Adrenal gland (tissue), 9 donors: ENCODE measurements at regions not wholly inside any gene's neighbourhood (a gene's known extent, or its start where the extent isn't known, plus 50 kb on each side); places are given as distances from the start of the nearest gene placed in this dataset.

ENCODE experiments used
- DNase-seq, 7 donors: peaks; one replicate each; pipeline ENCODE4 v3.0.0-alpha.2; 2019 to 2020
- H3K27ac ChIP-seq, 5 donors: fragments of 200-600 bp; sonication (generic) in 4 of 5; 1 replicate in 3 of 5; 2 replicates in 2 of 5; pipeline versions ENCODE4 v1.5.1 to v1.8.0; 2016 to 2020; ENCODE audit warnings: mild to moderate bottlenecking in 1 of 5
- H3K27me3 ChIP-seq: fragments of 200-600 bp; 2 replicates; pipeline ENCODE4 v1.8.0; 2021
- H3K36me3 ChIP-seq, 2 donors: fragments of 200-600 bp; replicated peaks in 1 of 2; 1 replicate in 1 of 2; 2 replicates in 1 of 2; pipeline versions ENCODE4 v1.5.1 to v1.8.0; 2018 to 2022
- H3K4me1 ChIP-seq, 2 donors: fragments of 200-600 bp; replicated peaks in 1 of 2; 1 replicate in 1 of 2; 2 replicates in 1 of 2; pipeline versions ENCODE4 v1.5.1 to v1.8.0; 2018 to 2021
- H3K4me3 ChIP-seq, 4 donors: fragments of 200-600 bp; sonication (generic) in 3 of 4; one replicate each; pipeline ENCODE4 v1.5.1; 2016 to 2018
- H3K9me3 ChIP-seq, 3 donors: fragments of 200-600 bp; sonication (generic) in 1 of 3; replicated peaks in 1 of 3; 1 replicate in 2 of 3; 2 replicates in 1 of 3; pipeline versions ENCODE4 v1.5.1 to v1.8.0; 2016 to 2021
- CTCF ChIP-seq, 6 experiments: fragments of 450-650 bp in 4 of 6; fragments of 200-600 bp in 2 of 6; sonication (generic) in 1 of 6; IDR thresholded peaks; 1 replicate in 5 of 6; 2 replicates in 1 of 6; pipeline versions ENCODE4 v1.5.1 to v1.8.0; 2016 to 2021; ENCODE audit warnings: antibody characterized with exemption in 6 of 6, mild to moderate bottlenecking in 2 of 6, moderate library complexity in 1 of 6
- POLR2A ChIP-seq, 2 donors: fragments of 450-650 bp; IDR thresholded peaks; one replicate each; pipeline ENCODE4 v1.6.1; 2017; ENCODE audit warnings: antibody characterized with exemption in 2 of 2, mild to moderate bottlenecking in 2 of 2, moderate library complexity in 1 of 2
- WGBS, 4 donors: extraction: QIAGEN DNeasy Blood & Tissue Kit in 2 of 4; methylation state at CpG; one replicate each; pipeline versions ENCODE4 v1.1.5 to v1.1.7; 2013 to 2017; 5-methylcytosine and 5-hydroxymethylcytosine counted together
- intact Hi-C, 2 donors: fragments of 100-400 bp; cut with DNase I; formaldehyde crosslinking; loops; one replicate each; pipeline versions ENCODE4 v1.14.1 to v1.15.0; 2022 to 2023
- donor health status: healthy with polysubstance abuse.
- donor health status: Bipolar disorder and iron deficiency.
- donor health status: DM: yes; HTN: yes; CAD: no.
- donor health status: DM: no; HTN: no; CAD: no.
- donor health status: DM: no; HTN: no; CAD: no.

GRCh38 chr11:70802185-70802584, 403.9 kb downstream of the CTTN start:
- Histone ChIP-seq H3K27ac (no peak overlapping the region), H3K4me3 (no peak overlapping the region), H3K4me1 (no peaks in the 10 kb centered on the region), H3K36me3 (no peaks in the 10 kb centered on the region), H3K27me3 (no peaks in the 10 kb centered on the region), H3K9me3 (no peaks in the 10 kb centered on the region)
- no peak for DNase-seq
- TF ChIP-seq POLR2A (IDR thresholded peaks at IDR 0.05) (no peak), CTCF (IDR thresholded peaks at IDR 0.05) (no peak)
- intact Hi-C loops: no loop called here
- 93 to 97% (median 96%) methylated on average over 6 to 8 of the region's 8 CpGs for WGBS, 4 donors

- no peaks in the 10 kb centered on the region for H3K36me3 ChIP-seq
- intact Hi-C loops: no loop called here
- no peaks in the 10 kb centered on the region for H3K4me1 ChIP-seq
- H3K4me3 ChIP-seq: no peak overlapping the region
- H3K9me3 ChIP-seq: no peaks in the 10 kb centered on the region
- TF ChIP-seq POLR2A (IDR thresholded peaks at IDR 0.05) (no peak), CTCF (IDR thresholded peaks at IDR 0.05) (no peak)
- H3K27ac ChIP-seq: no peak overlapping the region
- H3K27me3 ChIP-seq: no peaks in the 10 kb centered on the region
- DNase-seq: no peak
- WGBS, 4 donors: 57 to 63% (median 62%) methylated on average over 19 to 24 of the region's 24 CpGs
Measured at GRCh38 chr11:70804139-70804837, 406.0 kb downstream of the CTTN start.

- DNase-seq: no peak
- Histone ChIP-seq H3K36me3 (no peaks in the 10 kb centered on the region), H3K4me1 (no peaks in the 10 kb centered on the region), H3K27ac (no peak overlapping the region), H3K27me3 (no peaks in the 10 kb centered on the region), H3K9me3 (no peaks in the 10 kb centered on the region), H3K4me3 (no peak overlapping the region)
- TF ChIP-seq CTCF (IDR thresholded peaks at IDR 0.05): no peak
- TF ChIP-seq POLR2A (IDR thresholded peaks at IDR 0.05): no peak
- intact Hi-C loops: no loop called here
- WGBS, 4 donors: 87 to 91% (median 89%) methylated on average over 7 of the region's 7 CpGs
Measured at GRCh38 chr11:70805243-70805642, 406.9 kb downstream of the CTTN start.

GRCh38 chr11:70805971-70806370, 407.6 kb downstream of the CTTN start:
- Histone ChIP-seq H3K27ac (no peak overlapping the region), H3K27me3 (no peaks in the 10 kb centered on the region), H3K4me3 (no peak overlapping the region), H3K9me3 (no peaks in the 10 kb centered on the region), H3K4me1 (no peaks in the 10 kb centered on the region), H3K36me3 (no peaks in the 10 kb centered on the region)
- 92 to 97% (median 94%) methylated on average over 9 to 11 of the region's 11 CpGs for WGBS, 4 donors
- DNase-seq: no peak
- intact Hi-C loops: no loop called here
- TF ChIP-seq POLR2A (IDR thresholded peaks at IDR 0.05) (no peak), CTCF (IDR thresholded peaks at IDR 0.05) (no peak)
